PC-9 (cell line): ENCODE measurements at regions not wholly inside any gene's neighbourhood (a gene's known extent, or its start where the extent isn't known, plus 50 kb on each side); places are given as distances from the start of the nearest gene placed in this dataset.

Experiments used
- EZH2 ChIP-seq: fragments of 200-600 bp; sonication (generic); IDR thresholded peaks from 2 replicates; pipeline ENCODE4 v1.8.0; 2017; ENCODE audit warnings: antibody characterized with exemption, low read depth
- TF ChIP-seq, protein P1 (sequence below): fragments of 200-600 bp; sonication (generic); conservative IDR thresholded peaks from 2 replicates; pipeline ENCODE4 v1.6.1; 2017; ENCODE audit warnings: mixed run types, antibody characterized with exemption, mild to moderate bottlenecking, moderate library complexity

DNA sequence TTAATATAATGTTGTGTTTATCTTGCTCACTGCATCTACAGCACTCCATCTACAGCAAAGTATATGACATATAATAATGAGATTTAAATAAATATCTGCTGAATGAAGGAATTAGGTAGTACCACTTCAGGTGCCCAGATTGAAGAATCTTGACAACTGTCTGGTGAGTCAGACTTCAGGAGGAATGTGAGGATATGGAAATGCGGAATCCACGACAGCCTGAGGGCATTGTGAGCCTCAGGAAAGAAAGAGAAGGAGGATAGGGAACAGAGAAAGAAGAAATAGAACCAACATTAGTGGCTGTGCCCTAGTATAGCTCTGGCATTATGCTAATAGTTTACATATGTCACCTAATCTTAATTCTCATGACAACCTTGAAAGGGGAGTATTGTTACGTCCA is 304.4 kb downstream of the AASDHPPT start:
- TF ChIP-seq, protein P1, sequence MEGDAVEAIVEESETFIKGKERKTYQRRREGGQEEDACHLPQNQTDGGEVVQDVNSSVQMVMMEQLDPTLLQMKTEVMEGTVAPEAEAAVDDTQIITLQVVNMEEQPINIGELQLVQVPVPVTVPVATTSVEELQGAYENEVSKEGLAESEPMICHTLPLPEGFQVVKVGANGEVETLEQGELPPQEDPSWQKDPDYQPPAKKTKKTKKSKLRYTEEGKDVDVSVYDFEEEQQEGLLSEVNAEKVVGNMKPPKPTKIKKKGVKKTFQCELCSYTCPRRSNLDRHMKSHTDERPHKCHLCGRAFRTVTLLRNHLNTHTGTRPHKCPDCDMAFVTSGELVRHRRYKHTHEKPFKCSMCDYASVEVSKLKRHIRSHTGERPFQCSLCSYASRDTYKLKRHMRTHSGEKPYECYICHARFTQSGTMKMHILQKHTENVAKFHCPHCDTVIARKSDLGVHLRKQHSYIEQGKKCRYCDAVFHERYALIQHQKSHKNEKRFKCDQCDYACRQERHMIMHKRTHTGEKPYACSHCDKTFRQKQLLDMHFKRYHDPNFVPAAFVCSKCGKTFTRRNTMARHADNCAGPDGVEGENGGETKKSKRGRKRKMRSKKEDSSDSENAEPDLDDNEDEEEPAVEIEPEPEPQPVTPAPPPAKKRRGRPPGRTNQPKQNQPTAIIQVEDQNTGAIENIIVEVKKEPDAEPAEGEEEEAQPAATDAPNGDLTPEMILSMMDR = no peak
- no peak for TF ChIP-seq EZH2
